HL-60 (cell line): ENCODE measurements at regions not wholly inside any gene's neighbourhood (a gene's known extent, or its start where the extent isn't known, plus 50 kb on each side); places are given as distances from the start of the nearest gene placed in this dataset.
"Not testable (repeated sequence)": the region's sequence is repeated elsewhere in the genome, so short reads cannot be mapped to it uniquely, and the experiment has no call there.

Experiments used
- DNase-seq, 2 experiments: peaks; one replicate each; pipeline ENCODE4 v3.0.0-alpha.2; 2010 to 2020; ENCODE audit warnings: low read depth in 1 of 2, low spot score in 1 of 2
- H3K27ac ChIP-seq: fragments of 250-450 bp; sonication (Bioruptor Pico); replicated peaks from 2 replicates; pipeline ENCODE4 v1.5.1; 2020; ENCODE audit warnings: mild to moderate bottlenecking, moderate library complexity
- H3K27me3 ChIP-seq: fragments of 250-450 bp; sonication (Bioruptor Pico); 2 replicates; pipeline ENCODE4 v1.5.1; 2021; ENCODE audit warnings: mild to moderate bottlenecking, moderate library complexity; ENCODE audit not compliant: insufficient read depth, poor library complexity, severe bottlenecking
- H3K4me3 ChIP-seq: replicated peaks from 2 replicates; pipeline ENCODE4 v1.5.1; 2011; ENCODE audit warnings: mild to moderate bottlenecking, control low read depth, low read length; ENCODE audit not compliant: insufficient read depth
- GABPA ChIP-seq: IDR thresholded peaks from 2 replicates; pipeline ENCODE4 v1.6.1; 2012; ENCODE audit warnings: low read depth
- POLR2AphosphoS5 ChIP-seq: IDR thresholded peaks from 2 replicates; pipeline ENCODE4 v1.6.1; 2012; ENCODE audit warnings: low read depth
- REST ChIP-seq: IDR thresholded peaks from 2 replicates; pipeline ENCODE4 v1.6.1; 2012; ENCODE audit warnings: low read depth; ENCODE audit not compliant: insufficient replicate concordance
- SPI1 ChIP-seq: IDR thresholded peaks from 2 replicates; pipeline ENCODE4 v1.6.1; 2012; ENCODE audit warnings: low read depth, mild to moderate bottlenecking, borderline replicate concordance
- TF ChIP-seq, protein P1 (sequence below): IDR thresholded peaks from one replicate; pipeline ENCODE4 v1.5.1; 2011; ENCODE audit warnings: low read length, control low read depth, inconsistent platforms; ENCODE audit not compliant: insufficient read depth

DNA sequence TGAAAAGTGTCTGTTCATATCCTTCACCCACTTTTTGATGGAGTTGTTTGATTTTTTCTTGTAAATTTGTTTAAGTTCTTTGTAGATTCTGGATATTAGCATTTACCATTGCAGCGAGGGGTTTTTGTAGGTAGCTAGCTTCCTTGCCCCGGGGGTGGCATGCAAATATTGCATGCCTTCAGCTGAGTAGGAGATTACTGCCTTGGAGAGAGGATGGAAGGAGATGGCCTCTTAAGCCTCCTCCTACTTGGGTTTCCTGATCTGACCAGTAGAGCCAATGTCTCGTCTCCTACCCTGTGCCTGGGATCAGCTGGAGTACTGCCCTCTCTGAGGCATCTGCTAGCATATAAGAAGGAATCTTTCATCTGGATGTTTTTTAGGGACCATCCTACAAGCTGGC lies 134.4 kb upstream of the CCND2 start:
- Histone ChIP-seq H3K27me3 (no peaks in the 10 kb centered on the region), H3K4me3 (no peak overlapping the region), H3K27ac (no peak overlapping the region)
- DNase-seq = no peak
- TF ChIP-seq REST (no peak), GABPA (no peak), SPI1 (no peak), POLR2AphosphoS5 (no peak)
- TF ChIP-seq, protein P1, sequence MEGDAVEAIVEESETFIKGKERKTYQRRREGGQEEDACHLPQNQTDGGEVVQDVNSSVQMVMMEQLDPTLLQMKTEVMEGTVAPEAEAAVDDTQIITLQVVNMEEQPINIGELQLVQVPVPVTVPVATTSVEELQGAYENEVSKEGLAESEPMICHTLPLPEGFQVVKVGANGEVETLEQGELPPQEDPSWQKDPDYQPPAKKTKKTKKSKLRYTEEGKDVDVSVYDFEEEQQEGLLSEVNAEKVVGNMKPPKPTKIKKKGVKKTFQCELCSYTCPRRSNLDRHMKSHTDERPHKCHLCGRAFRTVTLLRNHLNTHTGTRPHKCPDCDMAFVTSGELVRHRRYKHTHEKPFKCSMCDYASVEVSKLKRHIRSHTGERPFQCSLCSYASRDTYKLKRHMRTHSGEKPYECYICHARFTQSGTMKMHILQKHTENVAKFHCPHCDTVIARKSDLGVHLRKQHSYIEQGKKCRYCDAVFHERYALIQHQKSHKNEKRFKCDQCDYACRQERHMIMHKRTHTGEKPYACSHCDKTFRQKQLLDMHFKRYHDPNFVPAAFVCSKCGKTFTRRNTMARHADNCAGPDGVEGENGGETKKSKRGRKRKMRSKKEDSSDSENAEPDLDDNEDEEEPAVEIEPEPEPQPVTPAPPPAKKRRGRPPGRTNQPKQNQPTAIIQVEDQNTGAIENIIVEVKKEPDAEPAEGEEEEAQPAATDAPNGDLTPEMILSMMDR = no peak

- H3K27me3 ChIP-seq, H3K27ac ChIP-seq, DNase-seq, H3K4me3 ChIP-seq: not testable (repeated sequence)
Measured at GRCh38 chr12:4138532-4138931, 135.0 kb upstream of the CCND2 start.

GRCh38 chr12:4138051-4138450 lies 135.5 kb upstream of the CCND2 start:
- Histone ChIP-seq H3K4me3 (no peak overlapping the region), H3K27ac (no peak overlapping the region), H3K27me3 (no peaks in the 10 kb centered on the region)
- no peak for DNase-seq
- TF ChIP-seq REST (no peak), GABPA (no peak), POLR2AphosphoS5 (no peak), SPI1 (no peak)
- TF ChIP-seq, protein P1 = no peak

DNA sequence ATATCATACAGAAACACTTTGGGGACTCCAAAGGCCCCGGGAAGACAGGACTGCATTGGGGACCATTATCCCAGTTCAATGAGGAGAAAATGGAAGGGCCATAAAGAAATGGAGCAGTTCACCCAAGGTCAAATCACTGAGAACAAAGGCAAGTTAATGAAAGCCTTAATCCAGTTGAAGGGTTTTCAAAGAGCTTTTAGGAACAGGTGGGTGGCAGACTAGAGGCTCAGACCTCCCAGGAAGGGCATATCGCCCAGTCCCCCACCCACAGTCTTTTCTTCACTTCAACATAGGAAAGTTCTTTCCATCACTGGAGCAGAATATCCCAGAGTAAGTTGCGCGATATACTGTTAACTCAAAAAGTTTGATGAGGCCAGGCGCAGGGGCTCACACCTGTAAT lies 136.1 kb upstream of the CCND2 start:
- H3K27ac ChIP-seq = no peak overlapping the region
- no peak for DNase-seq
- TF ChIP-seq POLR2AphosphoS5 (no peak), GABPA (no peak), SPI1 (no peak), REST (no peak)
- TF ChIP-seq, protein P1 = no peak

More for the DNA sequence above, 136.1 kb upstream of the CCND2 start:
- no peak overlapping the region for H3K4me3 ChIP-seq
- no peaks in the 10 kb centered on the region for H3K27me3 ChIP-seq
